Kidney capillary endothelial cell (primary cell): ENCODE measurements at regions not wholly inside any gene's neighbourhood (a gene's known extent, or its start where the extent isn't known, plus 50 kb on each side); places are given as distances from the start of the nearest gene placed in this dataset.
"Not testable (repeated sequence)": the region's sequence is repeated elsewhere in the genome, so short reads cannot be mapped to it uniquely, and the experiment has no call there.

Experiments used
- DNase-seq: peaks from one replicate; pipeline ENCODE4 v3.0.0-alpha.2; 2018; ENCODE audit warnings: low spot score

DNA sequence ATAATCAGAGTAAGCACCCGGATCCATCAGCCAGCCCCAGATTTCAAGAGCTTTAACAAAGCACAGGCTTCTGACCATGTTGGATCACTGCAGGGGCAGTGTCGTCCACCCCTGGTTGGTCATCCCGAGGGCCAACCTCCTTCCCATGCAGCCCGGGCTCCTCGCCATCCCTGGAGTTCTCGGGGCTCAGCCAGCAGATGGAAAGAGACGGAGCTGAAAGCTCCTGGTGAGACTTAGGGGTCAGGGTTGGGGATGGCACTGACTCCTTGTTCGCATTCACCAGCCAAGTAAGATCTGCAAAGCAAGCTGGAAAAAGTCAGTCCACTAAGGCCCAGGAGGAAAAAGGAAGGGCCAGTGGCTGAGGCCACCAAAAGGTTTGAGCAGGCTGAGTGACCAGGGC is 888.9 kb downstream of the BRD1 start:
- no peak for DNase-seq

DNA sequence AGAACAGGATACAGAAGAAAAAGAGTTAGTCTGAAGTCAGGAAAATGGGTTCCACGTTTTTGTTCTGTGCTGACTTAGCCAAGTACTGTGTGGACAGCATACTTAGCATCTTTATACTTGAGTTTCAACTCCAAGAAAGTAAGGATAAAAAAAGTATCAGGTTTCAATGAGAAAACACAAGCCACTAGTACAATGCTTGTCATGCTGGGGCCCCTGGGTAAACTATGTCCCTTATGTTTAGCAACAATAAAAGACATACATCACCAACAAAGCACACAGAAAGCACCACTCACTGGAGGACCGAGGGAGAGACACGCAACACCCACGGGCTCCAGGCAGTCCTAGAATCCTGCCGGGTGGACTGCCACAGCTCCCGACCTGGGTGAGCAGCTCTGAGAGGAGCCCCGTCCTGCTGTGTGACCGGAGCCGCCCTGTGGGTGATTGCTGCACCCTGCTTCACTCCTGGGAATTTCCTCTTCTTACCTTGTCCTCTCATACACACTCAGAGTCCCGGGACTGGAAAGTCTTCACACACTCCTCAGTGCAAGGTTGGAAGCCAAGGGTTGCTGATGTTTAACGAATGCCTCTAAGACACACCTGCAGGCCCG is 890.5 kb downstream of the BRD1 start:
- DNase-seq: no peak

DNA sequence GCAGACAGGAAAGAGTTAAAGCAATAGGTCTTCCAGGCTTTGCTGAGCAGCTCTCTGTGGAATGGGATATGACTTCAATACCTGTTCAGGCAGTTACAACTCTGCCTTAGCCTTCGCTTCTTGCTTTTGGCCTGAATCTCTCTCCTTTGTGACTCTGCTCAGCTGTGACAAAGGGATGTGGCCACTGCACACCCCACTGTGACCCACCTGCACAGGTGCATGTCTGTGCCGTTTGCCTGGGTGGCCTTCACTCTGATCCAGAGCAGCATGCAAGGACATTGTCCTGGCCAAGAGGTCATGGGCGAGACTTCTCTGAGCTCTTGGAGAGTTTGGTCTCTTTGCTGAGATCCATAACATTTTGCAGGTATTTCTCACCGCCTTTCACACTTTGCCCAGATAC is 891.3 kb downstream of the BRD1 start:
- DNase-seq: no peak

GRCh38 chr22:48934446-48934845 is 893.2 kb downstream of the BRD1 start:
- no peak for DNase-seq

DNA sequence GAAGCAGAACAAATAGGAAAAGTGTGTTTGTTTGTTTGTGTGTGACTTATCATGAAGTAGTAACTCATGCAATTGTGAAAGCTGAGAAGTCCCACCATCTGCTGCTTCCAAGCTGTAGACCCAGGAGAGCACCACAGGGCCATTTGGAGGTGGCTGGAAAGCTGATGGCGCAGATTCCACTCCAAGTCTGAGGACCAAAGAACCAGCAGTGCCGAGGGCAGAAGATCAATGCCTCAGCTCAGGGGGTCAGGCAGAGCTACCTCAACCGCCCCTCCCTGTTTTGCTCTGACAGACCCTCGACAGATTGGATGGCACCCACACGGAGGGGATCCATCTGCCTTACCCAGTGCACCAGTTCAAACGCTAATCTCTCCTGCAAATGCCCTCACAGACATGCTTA is 896.2 kb downstream of the BRD1 start:
- no peak for DNase-seq

DNA sequence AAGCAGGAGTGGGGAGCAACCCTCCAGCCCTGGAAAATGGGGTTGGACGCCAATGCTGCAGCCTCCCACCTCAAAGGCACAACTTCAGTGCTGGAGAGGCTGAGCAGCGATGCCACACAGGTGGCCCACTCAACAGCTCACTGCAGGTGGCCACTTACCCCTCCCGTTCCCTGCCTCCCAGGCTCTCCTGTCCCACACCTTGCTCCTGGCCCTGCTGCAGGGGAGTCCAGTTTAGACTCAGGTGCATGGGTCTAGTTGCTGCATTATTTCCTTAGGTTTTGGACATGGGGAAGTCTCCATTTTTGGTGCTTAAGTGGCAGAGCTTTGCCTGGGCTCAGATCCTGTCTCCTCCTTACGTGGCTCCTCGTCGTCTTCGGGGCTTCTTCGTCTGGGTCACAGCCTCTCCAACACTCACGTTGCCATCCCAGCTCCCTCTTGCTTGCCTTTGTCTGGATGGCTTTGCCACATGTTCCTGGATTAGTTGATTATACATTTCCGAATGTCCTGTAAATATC is 898.3 kb downstream of the BRD1 start:
- no peak for DNase-seq

- no peak for DNase-seq
Measured at GRCh38 chr22:48927591-48927990, 900.1 kb downstream of the BRD1 start.

DNA sequence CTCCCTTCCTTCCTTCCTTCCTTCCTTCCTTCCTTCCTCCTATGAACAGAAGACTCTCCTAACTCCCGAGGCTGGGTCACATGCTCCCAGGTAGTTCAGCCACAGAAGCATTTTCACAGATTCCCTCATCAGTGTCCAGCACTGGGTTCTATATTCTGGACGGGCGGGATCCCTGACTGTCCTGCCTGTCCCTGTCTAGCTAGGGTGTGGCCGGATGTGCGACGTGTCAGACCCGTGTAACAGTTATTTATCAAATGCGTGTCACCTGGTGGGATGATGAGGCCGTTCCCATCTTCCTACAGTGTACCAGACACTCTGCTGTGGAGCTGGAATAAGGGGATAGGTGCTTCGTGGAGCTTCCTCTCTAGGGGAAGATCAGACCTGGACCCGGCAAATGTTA is 901.0 kb downstream of the BRD1 start:
- DNase-seq: no peak

GRCh38 chr22:48926136-48926535 is 901.5 kb downstream of the BRD1 start:
- no peak for DNase-seq

DNA sequence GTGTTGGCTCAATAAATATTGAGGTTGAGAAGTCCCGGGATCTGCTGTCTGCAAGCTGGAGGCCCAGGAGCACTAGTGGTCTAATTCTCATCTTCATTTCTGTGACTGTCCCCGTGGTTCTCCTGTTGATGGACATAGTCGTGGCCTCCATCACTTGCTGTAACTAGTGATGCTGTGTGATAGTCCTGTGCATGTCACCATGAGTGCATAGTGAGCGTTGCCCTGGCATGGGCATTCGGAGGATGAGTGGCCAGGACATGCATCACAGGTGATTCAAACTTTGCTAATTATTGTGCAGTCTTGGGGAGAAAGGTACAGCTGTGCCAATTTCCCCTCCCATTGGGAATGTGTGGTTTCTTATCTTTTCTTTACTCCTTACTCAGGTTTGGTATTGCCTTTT is 902.2 kb downstream of the BRD1 start:
- DNase-seq: no peak

DNA sequence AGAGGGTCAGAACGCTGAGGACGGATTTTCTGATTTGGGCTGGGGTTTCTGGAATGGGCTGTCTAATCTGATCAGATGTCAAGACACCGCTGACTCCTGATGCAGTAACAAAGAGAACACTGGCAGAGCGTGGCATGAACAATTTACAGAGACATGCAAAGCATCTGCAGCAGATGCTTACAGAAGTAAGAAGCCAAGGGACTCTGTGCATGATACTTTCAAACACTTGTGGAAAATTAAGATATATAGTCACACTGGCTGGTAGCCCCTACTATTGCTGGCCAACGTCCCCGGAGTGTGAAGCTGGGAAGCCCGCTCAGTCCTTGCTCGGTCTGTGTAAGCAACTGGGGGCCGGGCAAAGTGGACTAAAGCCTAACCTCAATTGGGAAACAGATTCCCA is 903.7 kb downstream of the BRD1 start:
- no peak for DNase-seq

GRCh38 chr22:48923165-48923865 is 904.4 kb downstream of the BRD1 start:
- no peak for DNase-seq

GRCh38 chr22:48921411-48921903 is 906.2 kb downstream of the BRD1 start:
- DNase-seq: no peak

DNA sequence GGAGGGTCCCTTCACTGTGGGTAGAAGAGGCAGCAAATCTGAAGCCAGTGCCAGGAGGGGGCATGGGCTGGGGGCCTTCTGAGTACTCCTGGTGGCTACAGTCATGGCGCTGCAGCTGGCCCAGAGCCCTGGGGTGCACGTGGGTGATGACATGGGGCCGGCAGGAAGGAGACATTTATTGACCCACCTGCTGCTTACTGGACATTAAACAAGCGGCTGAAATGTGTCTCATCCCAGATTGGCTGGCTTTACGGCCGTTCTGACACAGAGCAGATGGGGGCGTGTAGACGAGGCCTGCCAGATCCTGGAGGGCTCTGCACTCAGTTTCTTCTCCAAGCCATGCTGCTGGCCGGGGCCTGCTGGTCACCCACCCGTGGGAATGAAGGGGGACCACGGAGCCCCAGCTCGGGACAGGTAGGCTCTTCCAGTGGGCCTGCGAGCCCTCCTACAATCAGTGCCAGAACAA is 906.9 kb downstream of the BRD1 start:
- DNase-seq: no peak

DNA sequence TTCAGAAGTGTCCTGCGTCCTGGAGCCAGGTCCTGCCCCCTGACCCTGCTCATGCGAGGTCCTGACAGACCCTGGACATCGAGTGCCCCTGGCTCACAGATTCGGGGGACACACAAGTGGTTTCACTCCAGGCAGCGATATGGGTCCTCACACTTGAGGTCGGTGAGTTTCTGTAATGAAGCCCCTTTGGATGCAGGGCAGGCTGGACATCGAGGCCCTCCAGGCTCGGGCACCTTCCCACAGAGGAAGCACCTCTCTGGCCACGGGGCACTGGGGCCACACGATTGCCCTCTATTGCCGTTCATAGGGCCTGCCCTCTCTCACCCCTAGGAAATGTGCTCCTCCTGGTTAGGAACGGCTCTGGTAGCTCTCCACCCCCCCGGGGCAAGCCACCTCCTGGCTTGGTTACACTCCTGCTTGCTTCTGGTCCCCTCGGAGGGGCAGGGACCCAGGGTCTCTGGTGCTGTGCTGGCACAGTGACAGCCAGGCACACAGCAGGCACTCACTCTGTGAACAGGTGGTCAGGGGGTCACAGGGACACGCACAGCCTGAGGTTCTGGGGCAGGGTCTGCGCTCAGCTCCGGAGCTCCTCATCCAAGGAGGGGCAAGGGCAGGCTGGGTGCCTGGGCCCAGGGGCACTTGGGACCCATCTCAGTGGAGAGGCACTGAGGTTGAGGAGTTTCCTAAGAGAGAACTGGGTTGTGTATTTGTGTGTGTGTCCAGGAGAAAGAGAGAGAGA is 907.7 kb downstream of the BRD1 start:
- no peak for DNase-seq

DNA sequence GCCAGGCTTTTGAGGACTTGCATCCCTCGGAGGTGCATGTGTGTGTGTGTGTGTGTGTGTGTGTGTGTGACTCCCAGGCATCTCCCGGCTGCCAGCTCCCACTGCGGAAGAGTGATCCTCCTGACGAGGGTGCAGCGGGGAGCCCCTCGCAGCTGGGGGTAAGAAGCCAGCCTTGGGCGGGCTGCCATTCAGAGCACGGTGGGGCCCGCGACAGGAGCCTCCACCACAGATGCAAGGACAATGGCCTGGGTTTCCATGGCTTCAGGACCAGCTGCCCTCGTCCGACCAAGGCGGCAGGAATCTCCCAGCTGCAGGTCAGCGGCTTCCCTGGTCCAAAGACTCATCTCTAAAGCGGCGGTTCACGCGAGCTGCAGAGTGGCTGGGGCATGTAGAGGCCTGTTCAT is 908.5 kb downstream of the BRD1 start:
- DNase-seq: no peak

DNA sequence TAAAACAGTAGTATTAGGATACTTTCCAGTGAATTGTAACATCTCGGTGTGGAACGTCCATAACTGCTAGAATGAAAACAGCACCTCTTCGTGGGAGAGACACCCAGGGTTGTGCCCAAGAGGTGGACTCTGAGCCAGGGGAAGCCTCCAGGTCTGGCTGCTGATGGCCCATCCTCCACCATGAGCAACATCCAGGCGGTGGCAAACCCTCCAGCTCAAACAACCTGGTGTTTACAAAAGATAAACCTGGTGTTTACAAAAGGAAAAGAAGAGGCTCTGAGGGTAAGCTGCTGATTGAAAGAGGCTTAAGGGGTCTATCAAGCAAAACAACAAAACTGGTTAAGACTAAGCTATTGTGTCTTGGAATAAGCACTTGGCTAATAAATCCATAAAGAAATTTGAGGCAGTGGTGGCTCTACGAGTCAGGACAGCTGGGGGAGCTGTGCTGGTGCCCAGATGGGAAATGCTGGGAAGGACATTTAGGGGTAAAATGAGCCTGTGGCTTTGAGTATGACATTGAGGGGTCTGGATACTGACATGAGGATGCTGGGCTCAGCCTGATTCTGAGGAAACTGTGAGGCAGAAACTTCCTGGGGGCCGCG is 909.0 kb downstream of the BRD1 start:
- DNase-seq: no peak

- not testable (repeated sequence) for DNase-seq
Measured at GRCh38 chr22:48912356-48913066, 915.2 kb downstream of the BRD1 start.

- not testable (repeated sequence) for DNase-seq
Measured at GRCh38 chr22:48911647-48912046, 916.0 kb downstream of the BRD1 start.

GRCh38 chr22:48911067-48911466 is 916.6 kb downstream of the BRD1 start:
- DNase-seq: not testable (repeated sequence)

GRCh38 chr22:48908547-48908946 is 919.1 kb downstream of the BRD1 start:
- DNase-seq: no peak

DNA sequence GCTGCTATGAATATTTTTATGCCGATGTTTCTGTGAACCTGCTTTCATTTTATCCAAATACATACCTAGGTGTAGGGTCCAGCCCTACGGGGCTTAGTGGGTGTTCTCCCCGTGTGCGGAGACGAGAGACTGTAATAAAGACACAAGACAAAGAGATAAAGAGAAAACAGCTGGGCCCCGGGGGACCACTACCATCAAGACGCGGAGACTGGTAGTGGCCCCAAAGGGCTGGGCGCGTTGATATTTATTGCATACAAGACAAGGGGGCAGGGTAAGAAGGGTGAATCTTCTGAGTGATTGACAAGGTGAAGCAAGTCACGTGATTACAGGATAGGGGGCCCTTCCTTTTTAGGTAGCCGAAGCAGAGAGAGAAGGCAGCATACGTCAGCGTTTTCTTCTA is 920.1 kb downstream of the BRD1 start:
- no peak for DNase-seq
